ENCODE measurements at regions not wholly inside any gene's neighbourhood (a gene's known extent, or its start where the extent isn't known, plus 50 kb on each side); places are given as distances from the start of the nearest gene placed in this dataset.

- no peak overlapping the region for H3K27ac ChIP-seq
- in situ Hi-C loops (cut with HindIII; ENCODE audit: low pct_ligation_motif_present, low sequenced_read_pairs), result no loop called here
- H3K27me3 ChIP-seq (replicated peaks), result no peaks in the 10 kb centered on the region
- H3K4me3 ChIP-seq (ENCODE audit: low read depth, low read length), result no peak overlapping the region
- no peaks in the 10 kb centered on the region for H3K36me3 ChIP-seq (replicated peaks)
- TF ChIP-seq CTCF (IDR thresholded peaks at IDR 0.05; ENCODE audit: low read depth, low read length, missing control alignments), result no peak
- no peak for DNase-seq
Measured at GRCh38 chr4:36966756-36967460, 277.6 kb upstream of the NWD2 start.

GRCh38 chr4:36979533-36979932, 265.0 kb upstream of the NWD2 start:
- H3K4me3 ChIP-seq (ENCODE audit: low read depth, low read length), result no peak overlapping the region
- H3K27me3 ChIP-seq (replicated peaks), result no peaks in the 10 kb centered on the region
- in situ Hi-C loops (cut with HindIII; ENCODE audit: low pct_ligation_motif_present, low sequenced_read_pairs), result no loop called here
- no peaks in the 10 kb centered on the region for H3K36me3 ChIP-seq (replicated peaks)
- no peak for TF ChIP-seq CTCF (IDR thresholded peaks at IDR 0.05; ENCODE audit: low read depth, low read length, missing control alignments)
- no peak overlapping the region for H3K27ac ChIP-seq
- no peak for DNase-seq

- in situ Hi-C loops (cut with HindIII; ENCODE audit: low pct_ligation_motif_present, low sequenced_read_pairs), result no loop called here
- H3K27ac ChIP-seq, result no peak overlapping the region
- no peak overlapping the region for H3K4me3 ChIP-seq (ENCODE audit: low read depth, low read length)
- H3K27me3 ChIP-seq (replicated peaks), result no peaks in the 10 kb centered on the region
- TF ChIP-seq CTCF (IDR thresholded peaks at IDR 0.05; ENCODE audit: low read depth, low read length, missing control alignments), result no peak
- DNase-seq, result no peak
- H3K36me3 ChIP-seq (replicated peaks), result no peaks in the 10 kb centered on the region
Measured at GRCh38 chr4:36990128-36990872, 254.2 kb upstream of the NWD2 start.

GRCh38 chr4:36997727-36998126, 246.8 kb upstream of the NWD2 start:
- Histone ChIP-seq H3K27ac (no peak overlapping the region), H3K36me3 (replicated peaks) (no peaks in the 10 kb centered on the region), H3K4me3 (ENCODE audit: low read depth, low read length) (no peak overlapping the region), H3K27me3 (replicated peaks) (no peaks in the 10 kb centered on the region)
- in situ Hi-C loops (cut with HindIII; ENCODE audit: low pct_ligation_motif_present, low sequenced_read_pairs), result no loop called here
- no peak for TF ChIP-seq CTCF (IDR thresholded peaks at IDR 0.05; ENCODE audit: low read depth, low read length, missing control alignments)
- no peak for DNase-seq

GRCh38 chr4:37000281-37000680, 244.3 kb upstream of the NWD2 start:
- TF ChIP-seq CTCF (IDR thresholded peaks at IDR 0.05; ENCODE audit: low read depth, low read length, missing control alignments), result no peak
- in situ Hi-C loops (cut with HindIII; ENCODE audit: low pct_ligation_motif_present, low sequenced_read_pairs), result no loop called here

More at GRCh38 chr4:37000281-37000680, 244.3 kb upstream of the NWD2 start:
- Histone ChIP-seq H3K27ac (no peak overlapping the region), H3K36me3 (replicated peaks) (no peaks in the 10 kb centered on the region), H3K4me3 (ENCODE audit: low read depth, low read length) (no peak overlapping the region), H3K27me3 (replicated peaks) (no peaks in the 10 kb centered on the region)
- DNase-seq, result no peak

Data from brain microvascular endothelial cell (primary cell).